22Rv1 (cell line): ENCODE measurements at regions not wholly inside any gene's neighbourhood (a gene's known extent, or its start where the extent isn't known, plus 50 kb on each side); places are given as distances from the start of the nearest gene placed in this dataset.

ENCODE experiments used
- ZFX ChIP-seq: fragments of 450-650 bp; IDR thresholded peaks from 2 replicates; pipeline ENCODE4 v1.6.1; 2017; ENCODE audit warnings: antibody characterized with exemption, borderline replicate concordance
- TF ChIP-seq, protein P1 (sequence below): fragments of 450-650 bp; IDR thresholded peaks from 2 replicates; pipeline ENCODE4 v1.5.1; 2017; ENCODE audit warnings: mild to moderate bottlenecking

- TF ChIP-seq, protein P1, sequence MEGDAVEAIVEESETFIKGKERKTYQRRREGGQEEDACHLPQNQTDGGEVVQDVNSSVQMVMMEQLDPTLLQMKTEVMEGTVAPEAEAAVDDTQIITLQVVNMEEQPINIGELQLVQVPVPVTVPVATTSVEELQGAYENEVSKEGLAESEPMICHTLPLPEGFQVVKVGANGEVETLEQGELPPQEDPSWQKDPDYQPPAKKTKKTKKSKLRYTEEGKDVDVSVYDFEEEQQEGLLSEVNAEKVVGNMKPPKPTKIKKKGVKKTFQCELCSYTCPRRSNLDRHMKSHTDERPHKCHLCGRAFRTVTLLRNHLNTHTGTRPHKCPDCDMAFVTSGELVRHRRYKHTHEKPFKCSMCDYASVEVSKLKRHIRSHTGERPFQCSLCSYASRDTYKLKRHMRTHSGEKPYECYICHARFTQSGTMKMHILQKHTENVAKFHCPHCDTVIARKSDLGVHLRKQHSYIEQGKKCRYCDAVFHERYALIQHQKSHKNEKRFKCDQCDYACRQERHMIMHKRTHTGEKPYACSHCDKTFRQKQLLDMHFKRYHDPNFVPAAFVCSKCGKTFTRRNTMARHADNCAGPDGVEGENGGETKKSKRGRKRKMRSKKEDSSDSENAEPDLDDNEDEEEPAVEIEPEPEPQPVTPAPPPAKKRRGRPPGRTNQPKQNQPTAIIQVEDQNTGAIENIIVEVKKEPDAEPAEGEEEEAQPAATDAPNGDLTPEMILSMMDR: no peak
- TF ChIP-seq ZFX: no peak
Measured at GRCh38 chr3:77707281-77707680, 667.4 kb downstream of the ROBO2 start.
